ENCODE measurements at regions not wholly inside any gene's neighbourhood (a gene's known extent, or its start where the extent isn't known, plus 50 kb on each side); places are given as distances from the start of the nearest gene placed in this dataset.

DNA sequence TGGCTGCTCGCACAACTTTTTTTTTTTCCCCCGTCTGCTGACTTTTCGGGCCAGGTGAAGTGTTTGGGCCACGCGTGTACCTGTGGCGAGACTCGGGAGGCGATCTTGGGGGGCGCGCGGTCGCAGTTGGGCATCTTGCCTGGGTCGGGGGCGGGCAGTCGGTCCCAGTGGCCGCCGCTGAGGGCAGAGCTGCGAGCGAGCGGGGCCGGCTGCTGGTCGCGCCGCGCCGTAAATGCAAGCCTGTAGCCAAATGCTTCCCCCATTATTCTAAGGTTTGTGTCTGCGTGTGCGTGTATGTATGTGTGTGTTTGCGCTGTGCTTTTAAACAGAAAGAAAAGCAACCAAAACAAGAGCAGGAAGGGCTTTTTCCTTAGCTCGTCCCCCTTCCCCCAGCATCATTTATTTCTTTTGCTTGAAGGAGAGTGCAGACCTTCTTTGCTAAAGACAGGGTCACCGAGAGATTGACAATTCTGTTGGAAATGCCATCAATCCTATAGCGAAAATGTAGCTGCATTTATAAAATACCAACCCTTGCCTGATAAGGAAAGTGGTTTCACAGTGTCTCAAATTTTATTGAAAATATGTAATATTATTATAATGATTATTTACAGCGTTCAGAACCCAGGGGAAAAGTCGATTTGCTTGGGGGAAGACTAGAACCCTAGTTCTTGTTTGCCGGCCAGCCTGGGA lies 143.2 kb upstream of the ZNF536 start:
- no peak for TF ChIP-seq EP300 (IDR thresholded peaks at IDR 0.05)
- TF ChIP-seq, protein P1, sequence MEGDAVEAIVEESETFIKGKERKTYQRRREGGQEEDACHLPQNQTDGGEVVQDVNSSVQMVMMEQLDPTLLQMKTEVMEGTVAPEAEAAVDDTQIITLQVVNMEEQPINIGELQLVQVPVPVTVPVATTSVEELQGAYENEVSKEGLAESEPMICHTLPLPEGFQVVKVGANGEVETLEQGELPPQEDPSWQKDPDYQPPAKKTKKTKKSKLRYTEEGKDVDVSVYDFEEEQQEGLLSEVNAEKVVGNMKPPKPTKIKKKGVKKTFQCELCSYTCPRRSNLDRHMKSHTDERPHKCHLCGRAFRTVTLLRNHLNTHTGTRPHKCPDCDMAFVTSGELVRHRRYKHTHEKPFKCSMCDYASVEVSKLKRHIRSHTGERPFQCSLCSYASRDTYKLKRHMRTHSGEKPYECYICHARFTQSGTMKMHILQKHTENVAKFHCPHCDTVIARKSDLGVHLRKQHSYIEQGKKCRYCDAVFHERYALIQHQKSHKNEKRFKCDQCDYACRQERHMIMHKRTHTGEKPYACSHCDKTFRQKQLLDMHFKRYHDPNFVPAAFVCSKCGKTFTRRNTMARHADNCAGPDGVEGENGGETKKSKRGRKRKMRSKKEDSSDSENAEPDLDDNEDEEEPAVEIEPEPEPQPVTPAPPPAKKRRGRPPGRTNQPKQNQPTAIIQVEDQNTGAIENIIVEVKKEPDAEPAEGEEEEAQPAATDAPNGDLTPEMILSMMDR (IDR thresholded peaks at IDR 0.05) = no peak
